Stomach (tissue), 4 donors: ENCODE measurements at regions not wholly inside any gene's neighbourhood (a gene's known extent, or its start where the extent isn't known, plus 50 kb on each side); places are given as distances from the start of the nearest gene placed in this dataset.

Source experiments
- POLR2A ChIP-seq, 4 donors: fragments of 450-650 bp; IDR thresholded peaks; one replicate each; pipeline ENCODE4 v1.6.1; 2016; ENCODE audit warnings: antibody characterized with exemption in 4 of 4, control low read depth in 2 of 4, mild to moderate bottlenecking in 1 of 4, moderate library complexity in 1 of 4
- TF ChIP-seq, protein P1 (sequence below), 7 experiments: fragments of 450-650 bp in 4 of 7; fragments of 200-600 bp in 3 of 7; sonication (generic) in 3 of 7; IDR thresholded peaks; one replicate each; pipeline ENCODE4 v1.5.1; 2016 to 2019; ENCODE audit warnings: antibody characterized with exemption in 7 of 7, control low read depth in 2 of 7, mild to moderate bottlenecking in 1 of 7

DNA sequence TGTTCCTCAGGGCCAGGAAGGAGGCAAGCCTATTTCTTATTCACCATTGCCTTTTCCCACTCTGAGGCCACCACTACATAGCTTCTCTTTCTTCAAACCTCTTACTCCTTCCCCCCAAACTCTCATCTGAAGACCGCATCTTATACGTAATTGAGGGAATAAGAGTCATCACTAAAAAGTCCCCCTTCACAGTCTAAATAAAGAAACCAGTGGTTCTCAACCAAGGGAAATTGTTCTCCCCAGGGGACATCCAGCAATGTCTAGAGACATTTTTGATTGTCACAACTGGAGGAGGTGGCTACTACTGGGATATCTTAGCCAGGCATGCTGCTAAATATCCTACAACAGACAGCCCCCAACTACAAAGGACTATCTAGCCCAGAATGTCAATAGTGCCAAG is 327.6 kb upstream of the CNR1 start:
- no peak for TF ChIP-seq POLR2A (IDR thresholded peaks at IDR 0.05)
- TF ChIP-seq, protein P1, sequence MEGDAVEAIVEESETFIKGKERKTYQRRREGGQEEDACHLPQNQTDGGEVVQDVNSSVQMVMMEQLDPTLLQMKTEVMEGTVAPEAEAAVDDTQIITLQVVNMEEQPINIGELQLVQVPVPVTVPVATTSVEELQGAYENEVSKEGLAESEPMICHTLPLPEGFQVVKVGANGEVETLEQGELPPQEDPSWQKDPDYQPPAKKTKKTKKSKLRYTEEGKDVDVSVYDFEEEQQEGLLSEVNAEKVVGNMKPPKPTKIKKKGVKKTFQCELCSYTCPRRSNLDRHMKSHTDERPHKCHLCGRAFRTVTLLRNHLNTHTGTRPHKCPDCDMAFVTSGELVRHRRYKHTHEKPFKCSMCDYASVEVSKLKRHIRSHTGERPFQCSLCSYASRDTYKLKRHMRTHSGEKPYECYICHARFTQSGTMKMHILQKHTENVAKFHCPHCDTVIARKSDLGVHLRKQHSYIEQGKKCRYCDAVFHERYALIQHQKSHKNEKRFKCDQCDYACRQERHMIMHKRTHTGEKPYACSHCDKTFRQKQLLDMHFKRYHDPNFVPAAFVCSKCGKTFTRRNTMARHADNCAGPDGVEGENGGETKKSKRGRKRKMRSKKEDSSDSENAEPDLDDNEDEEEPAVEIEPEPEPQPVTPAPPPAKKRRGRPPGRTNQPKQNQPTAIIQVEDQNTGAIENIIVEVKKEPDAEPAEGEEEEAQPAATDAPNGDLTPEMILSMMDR (IDR thresholded peaks at IDR 0.05): no peak
